Urinary bladder (tissue), 3 donors: ENCODE measurements at regions not wholly inside any gene's neighbourhood (a gene's known extent, or its start where the extent isn't known, plus 50 kb on each side); places are given as distances from the start of the nearest gene placed in this dataset.

Experiments
- DNase-seq: peaks from one replicate; pipeline ENCODE4 v3.0.0-alpha.2; 2015; ENCODE audit errors: extremely low spot score
- H3K27ac ChIP-seq: one replicate; pipeline ENCODE4 v1.5.1; 2013; ENCODE audit warnings: low read depth, mild to moderate bottlenecking, moderate library complexity
- H3K36me3 ChIP-seq: one replicate; pipeline ENCODE4 v1.6.1; 2013; ENCODE audit warnings: mild to moderate bottlenecking, moderate library complexity; ENCODE audit not compliant: insufficient read depth
- H3K4me1 ChIP-seq: one replicate; pipeline ENCODE4 v1.6.1; 2013; ENCODE audit warnings: mild to moderate bottlenecking, moderate library complexity; ENCODE audit not compliant: insufficient read depth
- H3K4me3 ChIP-seq: one replicate; pipeline ENCODE4 v1.5.1; 2013; ENCODE audit warnings: low read depth, low read length
- WGBS: extraction: QIAGEN DNeasy Blood & Tissue Kit; methylation state at CpG from one replicate; pipeline ENCODE4 v1.1.7; 2013; 5-methylcytosine and 5-hydroxymethylcytosine counted together
- donor health status: healthy with polysubstance abuse.
- donor health status: healthy.

- 63% methylated on average over 3 of the region's 3 CpGs for WGBS
- DNase-seq = no peak
- Histone ChIP-seq H3K27ac (no peak overlapping the region), H3K4me1 (no peaks in the 10 kb centered on the region), H3K36me3 (no peaks in the 10 kb centered on the region), H3K4me3 (no peak overlapping the region)
These were observed 250.6 kb downstream of the SAMD5 start for GRCh38 chr6:147759093-147759492.

- Histone ChIP-seq H3K4me1 (no peaks in the 10 kb centered on the region), H3K4me3 (no peak overlapping the region), H3K27ac (no peak overlapping the region), H3K36me3 (no peaks in the 10 kb centered on the region)
- no peak for DNase-seq
These were observed 251.0 kb downstream of the SAMD5 start for GRCh38 chr6:147759536-147759935.

GRCh38 chr6:147765541-147765940 lies 257.1 kb downstream of the SAMD5 start:
- DNase-seq = no peak
- 71% methylated on average over 5 of the region's 5 CpGs for WGBS

GRCh38 chr6:147768969-147769368 lies 260.5 kb downstream of the SAMD5 start:
- H3K27ac ChIP-seq = no peak overlapping the region
- DNase-seq = no peak
- H3K36me3 ChIP-seq = no peaks in the 10 kb centered on the region
- H3K4me1 ChIP-seq = no peaks in the 10 kb centered on the region
- 83% methylated on average over 5 of the region's 5 CpGs for WGBS
- H3K4me3 ChIP-seq = no peak overlapping the region

More at GRCh38 chr6:147765541-147765940, 257.1 kb downstream of the SAMD5 start:
- H3K4me3 ChIP-seq = no peak overlapping the region
- H3K4me1 ChIP-seq = no peaks in the 10 kb centered on the region
- no peaks in the 10 kb centered on the region for H3K36me3 ChIP-seq
- no peak overlapping the region for H3K27ac ChIP-seq

- WGBS = 72% methylated on average over 4 of the region's 4 CpGs
- no peak for DNase-seq
- Histone ChIP-seq H3K4me1 (no peaks in the 10 kb centered on the region), H3K4me3 (peak overlapping the region; percentile 9), H3K36me3 (no peaks in the 10 kb centered on the region), H3K27ac (no peak overlapping the region)
These were observed 261.1 kb downstream of the SAMD5 start for GRCh38 chr6:147769496-147770087.

GRCh38 chr6:147770221-147770620 lies 261.7 kb downstream of the SAMD5 start:
- H3K4me1 ChIP-seq = no peaks in the 10 kb centered on the region
- no peak overlapping the region for H3K4me3 ChIP-seq
- H3K36me3 ChIP-seq = no peaks in the 10 kb centered on the region
- no peak for DNase-seq
- no peak overlapping the region for H3K27ac ChIP-seq
- 74% methylated on average over 7 of the region's 7 CpGs for WGBS

GRCh38 chr6:147772724-147773123 lies 264.2 kb downstream of the SAMD5 start:
- no peaks in the 10 kb centered on the region for H3K4me1 ChIP-seq
- H3K4me3 ChIP-seq = no peak overlapping the region
- H3K27ac ChIP-seq = no peak overlapping the region
- no peaks in the 10 kb centered on the region for H3K36me3 ChIP-seq
- 96% methylated on average over 4 of the region's 4 CpGs for WGBS
- no peak for DNase-seq

GRCh38 chr6:147774856-147775255 lies 266.4 kb downstream of the SAMD5 start:
- Histone ChIP-seq H3K27ac (no peak overlapping the region), H3K36me3 (no peaks in the 10 kb centered on the region), H3K4me3 (no peak overlapping the region), H3K4me1 (no peaks in the 10 kb centered on the region)
- WGBS = 79% methylated on average over 3 of the region's 3 CpGs
- DNase-seq = no peak

- no peak for DNase-seq
- WGBS = 92% methylated on average over 4 of the region's 4 CpGs
- no peak overlapping the region for H3K27ac ChIP-seq
- no peaks in the 10 kb centered on the region for H3K36me3 ChIP-seq
- no peak overlapping the region for H3K4me3 ChIP-seq
- no peaks in the 10 kb centered on the region for H3K4me1 ChIP-seq
These were observed 268.2 kb downstream of the SAMD5 start for GRCh38 chr6:147776631-147777213.

GRCh38 chr6:147779624-147780023 lies 271.1 kb downstream of the SAMD5 start:
- Histone ChIP-seq H3K27ac (no peak overlapping the region), H3K36me3 (no peaks in the 10 kb centered on the region), H3K4me3 (no peak overlapping the region), H3K4me1 (no peaks in the 10 kb centered on the region)
- WGBS = 93% methylated on average over 1 of the region's 1 CpG
- no peak for DNase-seq

- 23% methylated on average over 3 of the region's 3 CpGs for WGBS
- Histone ChIP-seq H3K4me1 (no peaks in the 10 kb centered on the region), H3K27ac (no peak overlapping the region), H3K36me3 (no peaks in the 10 kb centered on the region), H3K4me3 (no peak overlapping the region)
- no peak for DNase-seq
These were observed 273.8 kb downstream of the SAMD5 start for GRCh38 chr6:147782302-147782701.

GRCh38 chr6:147784371-147784770 lies 275.9 kb downstream of the SAMD5 start:
- Histone ChIP-seq H3K27ac (no peak overlapping the region), H3K4me3 (no peak overlapping the region), H3K4me1 (no peaks in the 10 kb centered on the region), H3K36me3 (no peaks in the 10 kb centered on the region)
- 95% methylated on average over 2 of the region's 2 CpGs for WGBS
- DNase-seq = no peak

- no peak for DNase-seq
- WGBS = 91% methylated on average over 2 of the region's 2 CpGs
- Histone ChIP-seq H3K4me1 (no peaks in the 10 kb centered on the region), H3K36me3 (no peaks in the 10 kb centered on the region), H3K4me3 (no peak overlapping the region), H3K27ac (no peak overlapping the region)
These were observed 278.9 kb downstream of the SAMD5 start for GRCh38 chr6:147787417-147787816.

GRCh38 chr6:147789430-147789947 lies 281.0 kb downstream of the SAMD5 start:
- 96% methylated on average over 4 of the region's 4 CpGs for WGBS
- no peaks in the 10 kb centered on the region for H3K36me3 ChIP-seq
- no peak overlapping the region for H3K27ac ChIP-seq
- no peak for DNase-seq
- no peaks in the 10 kb centered on the region for H3K4me1 ChIP-seq
- H3K4me3 ChIP-seq = no peak overlapping the region
